ENCODE measurements at regions not wholly inside any gene's neighbourhood (a gene's known extent, or its start where the extent isn't known, plus 50 kb on each side); places are given as distances from the start of the nearest gene placed in this dataset.

DNA sequence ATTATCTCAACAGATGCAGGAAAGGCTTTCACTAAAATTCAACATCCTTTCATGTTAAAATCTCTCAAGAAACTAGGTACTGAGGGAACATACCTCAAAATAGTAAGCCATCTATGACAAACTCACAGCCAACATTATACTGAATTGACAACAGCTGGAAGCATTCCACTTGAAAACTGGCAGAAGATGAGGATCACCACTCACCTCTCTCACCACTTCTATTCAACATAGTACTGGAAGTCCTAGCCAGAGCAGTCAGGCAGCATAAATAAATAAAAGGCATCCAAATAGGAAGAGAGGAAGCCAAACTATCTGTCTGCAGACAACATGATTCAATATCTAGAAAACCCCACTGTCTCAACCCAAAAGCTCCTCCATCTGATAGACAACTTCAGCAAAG is 203.6 kb upstream of the GRAMD2B start:
- Histone ChIP-seq H3K9me3 (replicated peaks; ENCODE audit: control insufficient read depth, insufficient read depth, low read length) (no peaks in the 10 kb centered on the region), H3K4me3 (replicated peaks in 1 of 3; ENCODE audit: insufficient read depth in 1 of 3, low read depth in 1 of 3, low read length in 3 of 3) (no peak overlapping the region), H3K9me1 (replicated peaks; ENCODE audit: control insufficient read depth, extremely low read depth, insufficient read depth, low read length) (no peaks in the 10 kb centered on the region), H3K79me2 (ENCODE audit: control insufficient read depth, insufficient read depth, low read length) (no peaks in the 10 kb centered on the region), H3K4me2 (ENCODE audit: insufficient read depth, low read length) (no peak overlapping the region), H3K9ac (replicated peaks; ENCODE audit: extremely low read depth, insufficient read depth, low read length) (no peak overlapping the region), H3K27me3 (ENCODE audit: control insufficient read depth in 2 of 2, insufficient read depth in 2 of 2, low read length in 2 of 2) (no peaks in the 10 kb centered on the region), H3K36me3 (ENCODE audit: control insufficient read depth in 2 of 2, extremely low read depth in 1 of 2, insufficient read depth in 2 of 2, low read length in 2 of 2) (no peaks in the 10 kb centered on the region), H4K20me1 (replicated peaks; ENCODE audit: control insufficient read depth, extremely low read depth, insufficient read depth, low read length) (no peaks in the 10 kb centered on the region), H2AFZ (ENCODE audit: low read depth, low read length) (no peak overlapping the region), H3K27ac (ENCODE audit: insufficient read depth, low read depth, low read length) (no peak overlapping the region), H3K4me1 (ENCODE audit: control insufficient read depth, extremely low read depth, insufficient read depth, low read length) (no peaks in the 10 kb centered on the region)
- CTCF ChIA-PET, result no interaction called here
- POLR2A ChIA-PET, result no interaction called here
- intact Hi-C loops (cut with micrococcal nuclease) (no loop called here), dilution Hi-C loops (cut with MboI; ENCODE audit: extremely low pct_ligation_motif_present, low sequenced_read_pairs) (no loop called here)
- FAIRE-seq (no peak), DNase-seq (ENCODE audit: low read depth, low spot score) (no peak)
- BruUV-seq (replicated peaks), result no TSS peak
- TF ChIP-seq POLR2AphosphoS5 (IDR thresholded peaks at IDR 0.05; ENCODE audit: insufficient read depth, low read depth, low read length) (no peak), FOS (IDR thresholded peaks at IDR 0.05; ENCODE audit: borderline replicate concordance, insufficient read depth, low read length) (no peak), POLR2A (IDR thresholded peaks at IDR 0.05; ENCODE audit: low read depth, low read length) (no peak), JUN (IDR thresholded peaks at IDR 0.05; ENCODE audit: borderline replicate concordance, insufficient read depth, insufficient read length, low read depth) (no peak), EZH2 (IDR thresholded peaks at IDR 0.05; ENCODE audit: borderline replicate concordance, low read depth, low read length, severe bottlenecking) (no peak), MYC (IDR thresholded peaks at IDR 0.05; ENCODE audit: low read depth, low read length) (no peak), GATA2 (IDR thresholded peaks at IDR 0.05; ENCODE audit: insufficient read depth, insufficient read length, low read depth, low read length) (no peak)
- TF ChIP-seq, protein P1, sequence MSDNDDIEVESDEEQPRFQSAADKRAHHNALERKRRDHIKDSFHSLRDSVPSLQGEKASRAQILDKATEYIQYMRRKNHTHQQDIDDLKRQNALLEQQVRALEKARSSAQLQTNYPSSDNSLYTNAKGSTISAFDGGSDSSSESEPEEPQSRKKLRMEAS (IDR thresholded peaks at IDR 0.05; ENCODE audit: insufficient read depth, insufficient read length), result no peak
- TF ChIP-seq, protein P2, sequence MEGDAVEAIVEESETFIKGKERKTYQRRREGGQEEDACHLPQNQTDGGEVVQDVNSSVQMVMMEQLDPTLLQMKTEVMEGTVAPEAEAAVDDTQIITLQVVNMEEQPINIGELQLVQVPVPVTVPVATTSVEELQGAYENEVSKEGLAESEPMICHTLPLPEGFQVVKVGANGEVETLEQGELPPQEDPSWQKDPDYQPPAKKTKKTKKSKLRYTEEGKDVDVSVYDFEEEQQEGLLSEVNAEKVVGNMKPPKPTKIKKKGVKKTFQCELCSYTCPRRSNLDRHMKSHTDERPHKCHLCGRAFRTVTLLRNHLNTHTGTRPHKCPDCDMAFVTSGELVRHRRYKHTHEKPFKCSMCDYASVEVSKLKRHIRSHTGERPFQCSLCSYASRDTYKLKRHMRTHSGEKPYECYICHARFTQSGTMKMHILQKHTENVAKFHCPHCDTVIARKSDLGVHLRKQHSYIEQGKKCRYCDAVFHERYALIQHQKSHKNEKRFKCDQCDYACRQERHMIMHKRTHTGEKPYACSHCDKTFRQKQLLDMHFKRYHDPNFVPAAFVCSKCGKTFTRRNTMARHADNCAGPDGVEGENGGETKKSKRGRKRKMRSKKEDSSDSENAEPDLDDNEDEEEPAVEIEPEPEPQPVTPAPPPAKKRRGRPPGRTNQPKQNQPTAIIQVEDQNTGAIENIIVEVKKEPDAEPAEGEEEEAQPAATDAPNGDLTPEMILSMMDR (IDR thresholded peaks at IDR 0.05; ENCODE audit: extremely low read depth in 1 of 2, insufficient read depth in 1 of 2, low read depth in 1 of 2, low read length in 2 of 2), result no peak

Data from endothelial cell of umbilical vein (primary cell).